GM18505 (cell line): ENCODE measurements at regions not wholly inside any gene's neighbourhood (a gene's known extent, or its start where the extent isn't known, plus 50 kb on each side); places are given as distances from the start of the nearest gene placed in this dataset.

Source experiments
- ATAC-seq: cut with Tn5 transposase; IDR thresholded peaks from one replicate; pipeline ENCODE4 v1.9.1; 2021; ENCODE audit not compliant: unreplicated experiment
- POLR2A ChIP-seq: IDR thresholded peaks from 4 replicates; pipeline ENCODE4 v1.6.1; 2011; ENCODE audit warnings: borderline replicate concordance; ENCODE audit not compliant: insufficient read depth, insufficient read length; ENCODE audit errors: extremely low read depth

- no peak for TF ChIP-seq POLR2A
- no peak for ATAC-seq
These were observed 351.0 kb upstream of the SLC24A2 start for GRCh38 chr9:20139763-20140290.

- ATAC-seq: no peak
- no peak for TF ChIP-seq POLR2A
These were observed 350.0 kb upstream of the SLC24A2 start for GRCh38 chr9:20138841-20139240.

GRCh38 chr9:20138116-20138515 lies 349.3 kb upstream of the SLC24A2 start:
- no peak for ATAC-seq
- no peak for TF ChIP-seq POLR2A

GRCh38 chr9:20137425-20137824 lies 348.6 kb upstream of the SLC24A2 start:
- no peak for ATAC-seq

GRCh38 chr9:20135119-20135697 lies 346.4 kb upstream of the SLC24A2 start:
- no peak for TF ChIP-seq POLR2A
- ATAC-seq: no peak

More at GRCh38 chr9:20137425-20137824, 348.6 kb upstream of the SLC24A2 start:
- no peak for TF ChIP-seq POLR2A

- no peak for ATAC-seq
- TF ChIP-seq POLR2A: no peak
These were observed 336.9 kb upstream of the SLC24A2 start for GRCh38 chr9:20125727-20126126.

- TF ChIP-seq POLR2A: no peak
- no peak for ATAC-seq
These were observed 330.7 kb upstream of the SLC24A2 start for GRCh38 chr9:20119566-20119965.

- TF ChIP-seq POLR2A: no peak
- no peak for ATAC-seq
These were observed 329.1 kb upstream of the SLC24A2 start for GRCh38 chr9:20117986-20118385.

GRCh38 chr9:20117482-20117881 lies 328.6 kb upstream of the SLC24A2 start:
- no peak for ATAC-seq
- TF ChIP-seq POLR2A: no peak

GRCh38 chr9:20114974-20115373 lies 326.1 kb upstream of the SLC24A2 start:
- no peak for TF ChIP-seq POLR2A
- no peak for ATAC-seq

- TF ChIP-seq POLR2A: no peak
- no peak for ATAC-seq
These were observed 323.5 kb upstream of the SLC24A2 start for GRCh38 chr9:20112205-20112783.

GRCh38 chr9:20111173-20111843 lies 322.5 kb upstream of the SLC24A2 start:
- TF ChIP-seq POLR2A: no peak
- ATAC-seq: no peak

GRCh38 chr9:20095430-20096092 lies 306.7 kb upstream of the SLC24A2 start:
- ATAC-seq: no peak
- no peak for TF ChIP-seq POLR2A
